Vagina (tissue), 2 donors: ENCODE measurements at regions not wholly inside any gene's neighbourhood (a gene's known extent, or its start where the extent isn't known, plus 50 kb on each side); places are given as distances from the start of the nearest gene placed in this dataset.
"Not testable (repeated sequence)": the region's sequence is repeated elsewhere in the genome, so short reads cannot be mapped to it uniquely, and the experiment has no call there.

Source experiments
- DNase-seq, 2 donors: peaks; one replicate each; pipeline ENCODE4 v3.0.0-alpha.2; 2017; ENCODE audit errors: extremely low spot score in 2 of 2
- H3K27ac ChIP-seq: fragments of 200-600 bp; sonication (generic); one replicate; pipeline ENCODE4 v1.5.1; 2019
- H3K27me3 ChIP-seq: fragments of 200-600 bp; sonication (generic); one replicate; pipeline ENCODE4 v1.5.1; 2019
- H3K36me3 ChIP-seq, 2 donors: fragments of 200-600 bp; sonication (generic); one replicate each; pipeline ENCODE4 v1.5.1; 2017 to 2019
- H3K4me1 ChIP-seq: fragments of 200-600 bp; sonication (generic); one replicate; pipeline ENCODE4 v1.5.1; 2019
- H3K4me3 ChIP-seq, 2 donors: fragments of 200-600 bp; sonication (generic); 1 replicate in 1 of 2; 2 replicates in 1 of 2; pipeline ENCODE4 v1.5.1; 2016 to 2019
- H3K9me3 ChIP-seq: fragments of 200-600 bp; sonication (generic); one replicate; pipeline ENCODE4 v1.5.1; 2019
- CTCF ChIP-seq, 3 experiments: fragments of 450-650 bp in 2 of 3; fragments of 200-600 bp in 1 of 3; sonication (generic) in 1 of 3; IDR thresholded peaks; one replicate each; pipeline ENCODE4 v1.5.1; 2017 to 2019; ENCODE audit warnings: antibody characterized with exemption in 3 of 3, mild to moderate bottlenecking in 2 of 3, moderate library complexity in 2 of 3
- POLR2A ChIP-seq, 2 donors: fragments of 450-650 bp; IDR thresholded peaks; one replicate each; pipeline ENCODE4 v1.6.1; 2017; ENCODE audit warnings: antibody characterized with exemption in 2 of 2, mild to moderate bottlenecking in 2 of 2, moderate library complexity in 2 of 2
- POLR2AphosphoS5 ChIP-seq, 2 donors: sonication (generic); formaldehyde crosslinking; IDR thresholded peaks; one replicate each; pipeline ENCODE4 v1.9.0; 2017; ENCODE audit warnings: antibody characterized with exemption in 2 of 2, mild to moderate bottlenecking in 2 of 2, low read depth in 1 of 2; ENCODE audit not compliant: insufficient read depth in 1 of 2
- intact Hi-C: fragments of 100-400 bp; cut with DNase I; formaldehyde crosslinking; loops from one replicate; pipeline ENCODE4 v1.15.1; 2023

GRCh38 chr12:131245564-131246355 is 292.1 kb downstream of the ADGRD1 start:
- intact Hi-C loops, result no loop called here
- H3K36me3 ChIP-seq, result no peaks in the 10 kb centered on the region
- no peak overlapping the region for H3K4me3 ChIP-seq
- TF ChIP-seq POLR2A (IDR thresholded peaks at IDR 0.05), result no peak
- no peak for TF ChIP-seq CTCF (IDR thresholded peaks at IDR 0.05)
- TF ChIP-seq POLR2AphosphoS5 (IDR thresholded peaks at IDR 0.05; ENCODE audit: insufficient read depth in 1 of 2, low read depth in 1 of 2), result no peak
- no peaks in the 10 kb centered on the region for H3K27me3 ChIP-seq
- DNase-seq, result no peak
- H3K4me1 ChIP-seq, result peaks cover 9% of the 10 kb centered on the region
- H3K9me3 ChIP-seq, result no peaks in the 10 kb centered on the region
- no peak overlapping the region for H3K27ac ChIP-seq

- H3K36me3 ChIP-seq, H3K27ac ChIP-seq, H3K4me3 ChIP-seq, H3K27me3 ChIP-seq, DNase-seq, H3K9me3 ChIP-seq, intact Hi-C loops: not testable (repeated sequence)
- H3K4me1 ChIP-seq, result peaks cover 12% of the 10 kb centered on the region
Observed at GRCh38 chr12:131247026-131247725, 293.5 kb downstream of the ADGRD1 start.

- H3K9me3 ChIP-seq, DNase-seq, intact Hi-C loops, H3K4me3 ChIP-seq, H3K27me3 ChIP-seq, H3K27ac ChIP-seq, H3K36me3 ChIP-seq: not testable (repeated sequence)
- peaks cover 12% of the 10 kb centered on the region for H3K4me1 ChIP-seq
Observed at GRCh38 chr12:131247875-131248274, 294.2 kb downstream of the ADGRD1 start.

GRCh38 chr12:131249246-131250027 is 295.7 kb downstream of the ADGRD1 start:
- intact Hi-C loops, result no loop called here
- H3K36me3 ChIP-seq, result no peaks in the 10 kb centered on the region
- no peak overlapping the region for H3K27ac ChIP-seq
- H3K27me3 ChIP-seq, result no peaks in the 10 kb centered on the region
- no peak overlapping the region for H3K4me3 ChIP-seq
- TF ChIP-seq POLR2A (IDR thresholded peaks at IDR 0.05) (no peak), POLR2AphosphoS5 (IDR thresholded peaks at IDR 0.05; ENCODE audit: insufficient read depth in 1 of 2, low read depth in 1 of 2) (peak in 1 of 2 donors; percentile 30)
- H3K9me3 ChIP-seq, result no peaks in the 10 kb centered on the region
- peak in 1 of 2 donors; percentile 94 for DNase-seq
- H3K4me1 ChIP-seq, result peaks cover 12% of the 10 kb centered on the region

GRCh38 chr12:131250028-131250950 is 296.6 kb downstream of the ADGRD1 start:
- peak overlapping the region; percentile 53 for H3K27ac ChIP-seq
- intact Hi-C loops, result no loop called here
- DNase-seq, result no peak
- H3K36me3 ChIP-seq, result no peaks in the 10 kb centered on the region
- H3K4me1 ChIP-seq, result peaks cover 12% of the 10 kb centered on the region
- no peaks in the 10 kb centered on the region for H3K27me3 ChIP-seq
- H3K9me3 ChIP-seq, result no peaks in the 10 kb centered on the region
- no peak overlapping the region for H3K4me3 ChIP-seq
- TF ChIP-seq CTCF (IDR thresholded peaks at IDR 0.05), result no peak
- TF ChIP-seq POLR2A (IDR thresholded peaks at IDR 0.05), result no peak
- peak in 1 of 2 donors; percentile 64 for TF ChIP-seq POLR2AphosphoS5 (IDR thresholded peaks at IDR 0.05; ENCODE audit: insufficient read depth in 1 of 2, low read depth in 1 of 2)

DNA sequence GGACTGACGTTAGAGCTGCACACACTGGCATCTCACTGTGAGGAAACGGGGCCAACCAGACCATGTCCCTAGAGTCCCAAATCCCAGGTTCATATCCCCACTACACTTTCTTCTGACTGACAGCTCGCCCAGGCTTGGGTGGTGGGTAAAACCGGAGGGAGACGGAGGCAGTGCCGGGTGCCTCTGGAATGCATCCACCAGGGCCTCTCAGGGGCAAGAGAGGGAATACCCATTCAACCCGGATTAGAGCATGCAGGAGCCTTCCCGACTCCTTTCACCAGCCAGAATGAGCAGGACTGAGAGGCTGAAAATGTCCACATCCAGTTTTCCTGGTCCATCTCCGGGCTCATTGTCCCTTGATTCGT is 297.2 kb downstream of the ADGRD1 start:
- no peak overlapping the region for H3K4me3 ChIP-seq
- H3K9me3 ChIP-seq, result no peaks in the 10 kb centered on the region
- no peak for TF ChIP-seq POLR2AphosphoS5 (IDR thresholded peaks at IDR 0.05; ENCODE audit: insufficient read depth in 1 of 2, low read depth in 1 of 2)
- no peak for TF ChIP-seq POLR2A (IDR thresholded peaks at IDR 0.05)
- no peak for TF ChIP-seq CTCF (IDR thresholded peaks at IDR 0.05)
- peak overlapping the region; percentile 53 for H3K27ac ChIP-seq
- H3K4me1 ChIP-seq, result peaks cover 12% of the 10 kb centered on the region
- no peaks in the 10 kb centered on the region for H3K36me3 ChIP-seq
- no peaks in the 10 kb centered on the region for H3K27me3 ChIP-seq
- intact Hi-C loops, result no loop called here
- DNase-seq, result no peak
